Mesenteric fat pad (tissue), 1 donor: ENCODE measurements at regions not wholly inside any gene's neighbourhood (a gene's known extent, or its start where the extent isn't known, plus 50 kb on each side); places are given as distances from the start of the nearest gene placed in this dataset.

ENCODE experiments used
- DNase-seq: peaks from one replicate; pipeline ENCODE4 v3.0.0-alpha.2; 2020; ENCODE audit warnings: low spot score
- donor health status: DM: yes; HTN: yes; CAD: no.

- DNase-seq, result no peak
Measured at GRCh38 chrX:97763981-97764380, 880.3 kb downstream of the RPA4 start.

- DNase-seq, result no peak
Measured at GRCh38 chrX:97766501-97767095, 882.9 kb downstream of the RPA4 start.

- DNase-seq, result no peak
Measured at GRCh38 chrX:97787311-97787710, 903.6 kb downstream of the RPA4 start.

- no peak for DNase-seq
Measured at GRCh38 chrX:97787849-97788248, 904.1 kb downstream of the RPA4 start.

GRCh38 chrX:97790850-97791249 is 907.1 kb downstream of the RPA4 start:
- DNase-seq, result no peak

- DNase-seq, result no peak
Measured at GRCh38 chrX:97797076-97797475, 913.4 kb downstream of the RPA4 start.

- no peak for DNase-seq
Measured at GRCh38 chrX:97806238-97806637, 922.5 kb downstream of the RPA4 start.

GRCh38 chrX:97806946-97807345 is 923.2 kb downstream of the RPA4 start:
- DNase-seq, result no peak

GRCh38 chrX:97820170-97820569 is 936.5 kb downstream of the RPA4 start:
- DNase-seq, result no peak

GRCh38 chrX:97828471-97828870 is 944.8 kb downstream of the RPA4 start:
- DNase-seq, result no peak

GRCh38 chrX:97835969-97836368 is 952.3 kb downstream of the RPA4 start:
- DNase-seq, result no peak

GRCh38 chrX:97841544-97842179 is 958.0 kb downstream of the RPA4 start:
- peak; percentile 81 for DNase-seq

- DNase-seq, result peak; percentile 88
Measured at GRCh38 chrX:97842468-97843199, 958.9 kb downstream of the RPA4 start.

GRCh38 chrX:97843200-97843811 is 959.6 kb downstream of the RPA4 start:
- DNase-seq, result peak; percentile 80

- DNase-seq, result no peak
Measured at GRCh38 chrX:97844161-97844560, 960.5 kb downstream of the RPA4 start.

- peak; percentile 67 for DNase-seq
Measured at GRCh38 chrX:97844943-97845342, 961.2 kb downstream of the RPA4 start.

- peak; percentile 82 for DNase-seq
Measured at GRCh38 chrX:97845451-97845850, 961.7 kb downstream of the RPA4 start.

- no peak for DNase-seq
Measured at GRCh38 chrX:97846228-97846627, 962.5 kb downstream of the RPA4 start.

- DNase-seq, result peak; percentile 76
Measured at GRCh38 chrX:97846718-97847237, 963.1 kb downstream of the RPA4 start.

- peak; percentile 77 for DNase-seq
Measured at GRCh38 chrX:97847885-97848679, 964.4 kb downstream of the RPA4 start.

- DNase-seq, result no peak
Measured at GRCh38 chrX:97849951-97850350, 966.2 kb downstream of the RPA4 start.
